KOPT-K1 (cell line): ENCODE measurements at regions not wholly inside any gene's neighbourhood (a gene's known extent, or its start where the extent isn't known, plus 50 kb on each side); places are given as distances from the start of the nearest gene placed in this dataset.

ENCODE experiments used
- H3K27ac ChIP-seq: fragments of 200-600 bp; sonication (generic); 2 replicates; pipeline ENCODE4 v1.5.1; 2016; ENCODE audit warnings: antibody characterized with exemption, mild to moderate bottlenecking, low read depth, low read length; ENCODE audit not compliant: poor library complexity, severe bottlenecking
- H3K36me3 ChIP-seq: fragments of 200-600 bp; sonication (generic); 2 replicates; pipeline ENCODE4 v1.5.1; 2017; ENCODE audit warnings: antibody characterized with exemption, mild to moderate bottlenecking, low read length, moderate library complexity; ENCODE audit not compliant: insufficient read depth
- H3K9me3 ChIP-seq: fragments of 200-600 bp; sonication (generic); 2 replicates; pipeline ENCODE4 v1.5.1; 2017; ENCODE audit warnings: antibody characterized with exemption, low read length, mild to moderate bottlenecking; ENCODE audit not compliant: insufficient read depth, poor library complexity, severe bottlenecking

- Histone ChIP-seq H3K9me3 (peaks cover 22% of the 10 kb centered on the region), H3K36me3 (no peaks in the 10 kb centered on the region), H3K27ac (no peak overlapping the region)
Observed at GRCh38 chr12:47396902-47397663, 308.7 kb downstream of the RPAP3 start.

GRCh38 chr12:47394070-47394469 is 311.8 kb downstream of the RPAP3 start:
- Histone ChIP-seq H3K9me3 (peaks cover 22% of the 10 kb centered on the region), H3K36me3 (no peaks in the 10 kb centered on the region), H3K27ac (no peak overlapping the region)

- Histone ChIP-seq H3K36me3 (no peaks in the 10 kb centered on the region), H3K27ac (no peak overlapping the region), H3K9me3 (peaks cover 22% of the 10 kb centered on the region)
Observed at GRCh38 chr12:47393403-47393790, 312.4 kb downstream of the RPAP3 start.

GRCh38 chr12:47391566-47391965 is 311.8 kb upstream of the AMIGO2 start:
- H3K36me3 ChIP-seq: no peaks in the 10 kb centered on the region
- peaks cover 6% of the 10 kb centered on the region for H3K9me3 ChIP-seq
- no peak overlapping the region for H3K27ac ChIP-seq

- Histone ChIP-seq H3K9me3 (no peaks in the 10 kb centered on the region), H3K36me3 (no peaks in the 10 kb centered on the region), H3K27ac (no peak overlapping the region)
Observed at GRCh38 chr12:47388712-47389111, 309.0 kb upstream of the AMIGO2 start.

- Histone ChIP-seq H3K36me3 (no peaks in the 10 kb centered on the region), H3K9me3 (no peaks in the 10 kb centered on the region), H3K27ac (no peak overlapping the region)
Observed at GRCh38 chr12:47387994-47388393, 308.2 kb upstream of the AMIGO2 start.

GRCh38 chr12:47385653-47386052 is 305.9 kb upstream of the AMIGO2 start:
- Histone ChIP-seq H3K36me3 (no peaks in the 10 kb centered on the region), H3K27ac (no peak overlapping the region), H3K9me3 (no peaks in the 10 kb centered on the region)

- no peak overlapping the region for H3K27ac ChIP-seq
- no peaks in the 10 kb centered on the region for H3K36me3 ChIP-seq
- H3K9me3 ChIP-seq: no peaks in the 10 kb centered on the region
Observed at GRCh38 chr12:47383942-47384341, 304.2 kb upstream of the AMIGO2 start.

GRCh38 chr12:47382305-47382704 is 302.5 kb upstream of the AMIGO2 start:
- no peak overlapping the region for H3K27ac ChIP-seq
- H3K9me3 ChIP-seq: no peaks in the 10 kb centered on the region
- H3K36me3 ChIP-seq: no peaks in the 10 kb centered on the region

GRCh38 chr12:47378907-47379306 is 299.1 kb upstream of the AMIGO2 start:
- no peak overlapping the region for H3K27ac ChIP-seq
- no peaks in the 10 kb centered on the region for H3K36me3 ChIP-seq
- H3K9me3 ChIP-seq: no peaks in the 10 kb centered on the region

GRCh38 chr12:47378222-47378582 is 298.4 kb upstream of the AMIGO2 start:
- Histone ChIP-seq H3K27ac (no peak overlapping the region), H3K36me3 (no peaks in the 10 kb centered on the region), H3K9me3 (no peaks in the 10 kb centered on the region)

GRCh38 chr12:47377414-47378221 is 297.9 kb upstream of the AMIGO2 start:
- Histone ChIP-seq H3K36me3 (no peaks in the 10 kb centered on the region), H3K27ac (no peak overlapping the region), H3K9me3 (no peaks in the 10 kb centered on the region)

- Histone ChIP-seq H3K27ac (no peak overlapping the region), H3K9me3 (no peaks in the 10 kb centered on the region), H3K36me3 (no peaks in the 10 kb centered on the region)
Observed at GRCh38 chr12:47376927-47377326, 297.2 kb upstream of the AMIGO2 start.

- Histone ChIP-seq H3K36me3 (no peaks in the 10 kb centered on the region), H3K27ac (no peak overlapping the region), H3K9me3 (peaks cover 1% of the 10 kb centered on the region)
Observed at GRCh38 chr12:47373554-47374150, 293.9 kb upstream of the AMIGO2 start.

GRCh38 chr12:47370421-47370820 is 290.7 kb upstream of the AMIGO2 start:
- no peaks in the 10 kb centered on the region for H3K36me3 ChIP-seq
- H3K9me3 ChIP-seq: peaks cover 5% of the 10 kb centered on the region
- no peak overlapping the region for H3K27ac ChIP-seq
